ENCODE measurements at regions not wholly inside any gene's neighbourhood (a gene's known extent, or its start where the extent isn't known, plus 50 kb on each side); places are given as distances from the start of the nearest gene placed in this dataset.

DNA sequence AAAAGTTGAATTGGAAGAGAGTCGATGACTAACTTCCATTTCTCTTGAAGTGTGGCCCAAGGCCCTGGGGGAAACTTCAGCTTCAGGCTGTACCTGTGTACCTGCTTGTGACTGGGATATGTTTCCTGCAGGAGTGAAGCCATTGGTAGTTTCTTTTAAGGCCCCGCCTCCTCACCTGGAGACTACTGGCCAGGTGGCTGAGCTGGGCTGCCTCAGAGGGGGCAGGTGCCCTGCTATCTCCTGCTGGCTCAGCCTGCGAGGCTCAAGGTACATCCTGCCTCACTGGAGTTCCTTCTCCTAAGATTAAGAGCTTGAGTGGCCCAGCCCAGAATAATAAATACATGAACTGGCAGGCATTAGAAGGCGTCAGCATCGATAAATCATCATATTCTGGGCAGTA, 121.6 kb upstream of the ROPN1 start:
- no peak overlapping the region for H3K4me3 ChIP-seq (ENCODE audit: low read depth, low read length, poor library complexity, severe bottlenecking)
- no peaks in the 10 kb centered on the region for H4K20me1 ChIP-seq (ENCODE audit: insufficient read depth, low read length)
- no peak overlapping the region for H3K27ac ChIP-seq (ENCODE audit: low read depth, low read length, poor library complexity, severe bottlenecking)
- POLR2A ChIA-PET, result no interaction called here
- no peaks in the 10 kb centered on the region for H3K79me2 ChIP-seq (ENCODE audit: insufficient read depth, low read depth, low read length)
- DNase-seq (ENCODE audit: low spot score), result no peak
- no peaks in the 10 kb centered on the region for H3K4me1 ChIP-seq (ENCODE audit: insufficient read depth, low read length, poor library complexity, severe bottlenecking)
- H3K4me2 ChIP-seq (ENCODE audit: low read length), result no peak overlapping the region
- TF ChIP-seq CTCF (conservative IDR thresholded peaks at IDR 0.05; ENCODE audit: low read length), result no peak
- BruUV-seq (replicated peaks), result no TSS peak
- no peaks in the 10 kb centered on the region for H3K9me3 ChIP-seq (ENCODE audit: low read length)
- CTCF ChIA-PET (ENCODE audit: unreplicated experiment), result no interaction called here
- H3K36me3 ChIP-seq (ENCODE audit: insufficient read depth, low read length), result no peaks in the 10 kb centered on the region
- H2AFZ ChIP-seq (ENCODE audit: low read length), result no peak overlapping the region
- intact Hi-C loops (cut with micrococcal nuclease; ENCODE audit: unreplicated experiment), result no loop called here
- no peaks in the 10 kb centered on the region for H3K9me2 ChIP-seq (ENCODE audit: insufficient read depth, low read length)

DNA sequence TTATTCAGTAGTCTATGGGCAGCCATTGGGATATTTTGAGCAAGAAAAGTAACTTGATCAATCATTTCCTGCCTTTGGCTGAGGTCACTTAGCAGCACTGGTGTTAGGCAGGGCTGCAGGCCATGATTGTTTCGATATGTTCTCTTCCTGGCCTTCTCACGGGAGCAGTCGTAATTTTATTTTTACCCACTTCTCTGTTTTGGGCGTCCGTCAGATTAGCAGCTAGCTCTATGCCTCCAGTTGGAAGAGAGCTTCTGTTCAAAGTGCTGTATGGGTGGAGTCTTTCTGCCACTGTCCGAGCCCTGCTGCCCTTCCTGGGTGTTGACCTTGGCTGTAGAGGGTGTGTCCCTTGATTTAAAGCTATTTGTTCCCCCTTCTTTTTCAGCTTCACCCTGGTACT, 123.4 kb upstream of the ROPN1 start:
- no peaks in the 10 kb centered on the region for H3K9me3 ChIP-seq (ENCODE audit: low read length)
- H3K36me3 ChIP-seq (ENCODE audit: insufficient read depth, low read length), result no peaks in the 10 kb centered on the region
- no peak overlapping the region for H3K4me2 ChIP-seq (ENCODE audit: low read length)
- H3K9me2 ChIP-seq (ENCODE audit: insufficient read depth, low read length), result no peaks in the 10 kb centered on the region
- no TSS peak for BruUV-seq (replicated peaks)
- H4K20me1 ChIP-seq (ENCODE audit: insufficient read depth, low read length), result no peaks in the 10 kb centered on the region
- H3K79me2 ChIP-seq (ENCODE audit: insufficient read depth, low read depth, low read length), result no peaks in the 10 kb centered on the region
- ChIA-PET POLR2A (no interaction called here), CTCF (ENCODE audit: unreplicated experiment) (no interaction called here)
- DNase-seq (ENCODE audit: low spot score), result no peak
- no peaks in the 10 kb centered on the region for H3K4me1 ChIP-seq (ENCODE audit: insufficient read depth, low read length, poor library complexity, severe bottlenecking)
- intact Hi-C loops (cut with micrococcal nuclease; ENCODE audit: unreplicated experiment), result no loop called here
- no peak overlapping the region for H3K27ac ChIP-seq (ENCODE audit: low read depth, low read length, poor library complexity, severe bottlenecking)
- H3K4me3 ChIP-seq (ENCODE audit: low read depth, low read length, poor library complexity, severe bottlenecking), result no peak overlapping the region
- no peak overlapping the region for H2AFZ ChIP-seq (ENCODE audit: low read length)
- TF ChIP-seq CTCF (conservative IDR thresholded peaks at IDR 0.05; ENCODE audit: low read length), result no peak
- no peak for TF ChIP-seq EZH2phosphoT487 (IDR thresholded peaks at IDR 0.05; ENCODE audit: borderline replicate concordance, low read depth, low read length)

DNA sequence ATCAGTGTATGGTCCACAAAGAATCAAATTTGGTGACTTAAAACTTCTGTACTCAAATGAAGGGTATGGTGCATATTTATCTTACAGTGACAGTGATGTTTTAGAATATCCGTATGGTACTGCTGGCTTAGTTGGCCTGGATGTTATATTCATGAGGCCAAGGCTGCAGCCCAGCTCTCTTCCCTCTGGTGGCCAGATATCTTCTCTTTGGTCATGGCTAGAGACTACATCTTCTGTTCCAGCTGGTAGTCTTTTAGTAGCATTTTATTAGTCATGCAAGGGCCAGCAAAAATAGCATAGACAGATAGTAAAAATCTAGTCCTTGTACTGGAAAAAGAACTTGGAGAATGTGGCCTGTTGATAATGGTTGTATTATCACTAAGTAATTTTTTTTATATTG, 124.0 kb upstream of the ROPN1 start:
- Histone ChIP-seq H3K4me1 (ENCODE audit: insufficient read depth, low read length, poor library complexity, severe bottlenecking) (no peaks in the 10 kb centered on the region), H3K9me2 (ENCODE audit: insufficient read depth, low read length) (no peaks in the 10 kb centered on the region), H3K79me2 (ENCODE audit: insufficient read depth, low read depth, low read length) (no peaks in the 10 kb centered on the region), H3K4me3 (ENCODE audit: low read depth, low read length, poor library complexity, severe bottlenecking) (no peak overlapping the region), H3K27ac (ENCODE audit: low read depth, low read length, poor library complexity, severe bottlenecking) (no peak overlapping the region), H4K20me1 (ENCODE audit: insufficient read depth, low read length) (no peaks in the 10 kb centered on the region), H3K36me3 (ENCODE audit: insufficient read depth, low read length) (no peaks in the 10 kb centered on the region), H3K4me2 (ENCODE audit: low read length) (no peak overlapping the region), H2AFZ (ENCODE audit: low read length) (no peak overlapping the region), H3K9me3 (ENCODE audit: low read length) (no peaks in the 10 kb centered on the region)
- POLR2A ChIA-PET, result no interaction called here
- no peak for DNase-seq (ENCODE audit: low spot score)
- TF ChIP-seq CTCF (conservative IDR thresholded peaks at IDR 0.05; ENCODE audit: low read length), result no peak
- TF ChIP-seq EZH2phosphoT487 (IDR thresholded peaks at IDR 0.05; ENCODE audit: borderline replicate concordance, low read depth, low read length), result no peak
- intact Hi-C loops (cut with micrococcal nuclease; ENCODE audit: unreplicated experiment), result no loop called here
- BruUV-seq (replicated peaks), result no TSS peak
- CTCF ChIA-PET (ENCODE audit: unreplicated experiment), result no interaction called here

All from OCI-LY7 (cell line).